Stimulated activated CD8-positive, alpha-beta memory T cell treated with anti-CD3 and anti-CD28 coated beads, Interleukin-15, amount 100 ng/mL, for 48 hours (primary cell): ENCODE measurements at regions not wholly inside any gene's neighbourhood (a gene's known extent, or its start where the extent isn't known, plus 50 kb on each side); places are given as distances from the start of the nearest gene placed in this dataset.
"Not testable (repeated sequence)": the region's sequence is repeated elsewhere in the genome, so short reads cannot be mapped to it uniquely, and the experiment has no call there.

Experiments
- DNase-seq, 2 donors: peaks; one replicate each; pipeline ENCODE4 v3.0.0-alpha.2; 2020; ENCODE audit warnings: low read depth in 2 of 2

GRCh38 chr5:154653418-154653763 is 101.8 kb upstream of the LARP1 start:
- DNase-seq, result no peak

DNA sequence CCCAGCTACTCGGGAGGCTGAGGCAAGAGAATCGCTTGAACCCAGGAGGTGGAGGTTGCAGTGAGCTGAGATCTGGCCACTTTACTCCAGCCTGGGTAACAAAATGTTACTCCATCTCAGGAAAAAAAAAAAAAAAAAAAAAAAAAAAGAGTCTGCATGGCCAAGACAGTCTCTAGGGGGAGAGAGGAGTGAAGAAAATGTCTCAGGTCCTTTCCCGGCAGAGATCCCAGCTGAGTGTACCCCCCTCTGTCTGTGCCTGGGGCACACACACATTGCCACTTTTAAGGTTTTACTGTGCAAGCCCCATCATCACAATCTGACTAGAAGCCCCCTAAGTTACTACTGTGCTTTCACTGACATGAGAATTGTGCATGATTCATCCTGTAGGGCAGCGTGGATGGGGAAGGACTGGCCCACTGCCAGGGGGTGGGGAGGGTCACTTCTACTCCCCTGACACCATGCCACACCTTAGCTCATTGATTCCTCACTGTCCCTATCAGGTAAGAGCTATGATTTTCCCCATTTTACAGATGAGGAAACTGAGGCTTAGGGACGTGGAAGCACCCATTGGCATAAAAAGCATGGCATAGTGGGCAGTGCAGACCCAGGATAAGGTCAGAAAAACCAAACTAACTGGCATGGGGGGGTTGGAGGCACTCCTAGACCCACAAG is 102.3 kb upstream of the LARP1 start:
- no peak for DNase-seq

GRCh38 chr5:154651795-154652194 is 103.4 kb upstream of the LARP1 start:
- not testable (repeated sequence) for DNase-seq

GRCh38 chr5:154648706-154649105 is 106.5 kb upstream of the LARP1 start:
- no peak for DNase-seq

DNA sequence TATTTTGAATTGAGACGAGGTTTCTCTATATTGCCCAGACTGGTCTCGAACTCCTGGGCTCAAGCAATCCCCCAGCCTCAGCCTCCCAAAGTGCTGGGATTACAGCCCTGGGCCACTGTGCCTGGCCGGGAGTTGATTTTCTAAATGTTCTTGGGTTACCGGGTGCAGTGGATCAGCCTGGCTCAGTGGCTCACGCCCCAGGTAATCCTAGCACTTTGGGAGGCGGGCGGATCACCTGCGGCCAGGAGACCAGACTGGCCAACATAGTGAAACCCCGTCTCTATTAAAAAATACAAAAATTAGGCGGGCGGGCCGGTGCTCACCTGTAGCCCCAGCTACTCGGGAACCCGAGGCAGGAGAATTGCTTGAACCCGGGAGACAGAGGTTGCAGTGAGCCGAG is 106.9 kb upstream of the LARP1 start:
- DNase-seq, result no peak

- no peak for DNase-seq
Observed at GRCh38 chr5:154647761-154648145, 107.4 kb upstream of the LARP1 start.

DNA sequence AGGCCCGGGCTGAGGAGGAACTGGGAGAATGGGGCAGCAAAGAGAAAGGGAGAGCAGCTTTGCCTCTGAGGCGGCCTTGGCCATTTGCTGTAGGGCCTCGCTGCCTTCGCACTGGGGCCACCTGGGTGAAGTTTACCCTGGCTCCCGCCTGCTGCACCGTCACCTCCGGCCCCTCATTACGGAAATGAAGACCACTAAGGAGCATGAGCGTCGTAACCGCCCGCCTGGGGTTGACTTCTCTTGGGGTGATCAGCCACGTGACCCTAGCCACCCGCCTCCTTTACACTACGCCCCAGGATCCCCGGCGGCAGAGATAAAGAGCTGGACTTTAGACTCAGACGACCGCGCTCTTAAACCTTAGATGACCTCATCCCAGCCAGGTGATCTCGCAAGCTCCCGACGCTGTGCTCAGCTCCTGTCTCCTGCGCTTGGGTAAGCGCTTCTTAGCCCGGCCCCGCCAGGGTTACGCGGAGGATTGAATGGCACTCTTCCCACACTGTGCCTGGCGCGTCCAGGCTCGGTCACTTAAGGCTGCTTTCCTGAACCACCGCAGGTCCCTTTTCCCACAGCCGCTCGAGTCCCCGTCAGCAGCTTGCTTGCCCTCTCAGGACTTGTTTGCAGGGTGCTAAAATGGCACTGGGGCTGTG is 107.9 kb upstream of the LARP1 start:
- DNase-seq, result peak in 1 of 2 donors; percentile 14

DNA sequence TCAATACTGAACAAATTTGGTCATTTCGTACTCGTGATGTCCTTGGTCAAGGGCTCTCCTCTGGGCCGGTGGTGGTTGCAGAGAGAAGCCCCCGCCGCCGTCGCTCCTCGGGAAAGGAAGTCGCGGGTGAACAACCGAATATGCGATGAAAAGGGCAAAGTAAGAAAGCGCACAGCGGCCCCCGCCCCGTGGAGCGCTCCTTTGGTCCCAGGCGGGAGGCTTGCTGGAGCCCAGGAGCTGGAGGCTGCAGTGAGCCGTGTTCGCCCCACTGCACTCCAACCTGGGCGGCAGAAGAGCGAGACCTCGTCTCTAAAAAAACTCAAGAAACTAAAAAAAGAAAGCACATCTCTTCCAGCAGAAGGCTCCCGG is 108.4 kb upstream of the LARP1 start:
- no peak for DNase-seq

GRCh38 chr5:154644745-154645411 is 110.3 kb upstream of the LARP1 start:
- DNase-seq, result no peak

DNA sequence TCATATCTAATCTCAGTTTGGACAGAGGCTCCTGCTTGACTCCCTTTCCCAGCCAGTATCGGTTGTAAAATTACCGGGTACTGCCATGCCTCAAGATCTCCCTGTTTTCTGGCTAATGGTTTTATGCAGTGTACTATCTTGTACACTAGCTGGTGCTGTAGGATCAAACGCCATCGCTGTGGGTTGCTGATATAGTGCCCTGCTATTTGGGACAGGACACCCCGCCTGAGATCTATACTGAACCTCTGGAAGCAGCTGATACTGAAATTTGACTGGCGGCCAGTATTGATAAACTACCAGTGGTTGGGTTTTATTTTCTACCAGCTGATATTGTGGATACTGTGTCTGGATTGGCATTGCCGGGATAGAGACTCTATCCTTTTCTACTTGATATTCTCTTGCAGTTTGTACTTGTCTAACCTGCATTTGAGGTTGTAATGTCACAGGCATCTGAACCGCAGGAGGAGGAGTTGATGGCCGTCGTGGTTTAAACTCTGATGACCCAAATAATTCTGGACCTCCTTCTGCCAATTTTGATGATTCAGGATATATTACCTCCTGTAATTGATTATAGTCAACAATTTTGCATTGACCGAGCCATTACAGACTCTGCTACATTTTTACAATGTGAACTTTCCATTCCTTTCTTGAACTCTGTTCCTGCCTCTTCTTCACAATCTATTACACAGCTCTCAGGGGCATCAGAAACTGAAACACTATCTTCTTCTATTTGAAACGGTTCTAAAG is 112.5 kb upstream of the LARP1 start:
- DNase-seq, result no peak

DNA sequence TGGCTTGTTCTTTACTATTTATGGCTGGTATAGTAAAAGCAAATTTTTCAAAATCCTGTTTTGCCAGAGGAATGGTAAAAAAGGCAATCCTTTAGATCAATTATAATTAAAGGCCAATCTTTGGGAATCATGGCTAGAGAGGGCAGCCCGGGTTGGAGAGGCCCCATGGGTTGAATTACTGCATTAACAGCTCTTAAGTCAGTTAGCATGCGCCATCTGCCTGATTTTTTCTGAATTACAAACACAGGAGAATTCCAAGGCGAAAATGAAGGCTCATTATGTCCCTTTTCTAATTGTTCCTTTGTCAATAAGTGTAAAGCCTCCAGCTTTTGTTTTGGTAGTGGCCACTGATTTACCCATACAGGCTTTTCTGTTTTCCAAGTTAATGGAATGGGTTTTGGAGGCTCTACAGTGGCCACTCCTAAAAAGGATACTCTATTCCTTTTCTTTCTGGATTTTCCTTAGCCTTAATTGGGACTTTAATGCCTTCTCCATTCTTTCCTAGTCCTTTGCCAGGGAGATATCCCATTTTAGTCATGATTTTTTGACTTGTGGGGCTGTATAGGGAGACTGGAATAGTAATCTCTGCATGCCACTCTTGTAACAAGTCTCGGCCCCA is 114.9 kb upstream of the LARP1 start:
- not testable (repeated sequence) for DNase-seq

DNA sequence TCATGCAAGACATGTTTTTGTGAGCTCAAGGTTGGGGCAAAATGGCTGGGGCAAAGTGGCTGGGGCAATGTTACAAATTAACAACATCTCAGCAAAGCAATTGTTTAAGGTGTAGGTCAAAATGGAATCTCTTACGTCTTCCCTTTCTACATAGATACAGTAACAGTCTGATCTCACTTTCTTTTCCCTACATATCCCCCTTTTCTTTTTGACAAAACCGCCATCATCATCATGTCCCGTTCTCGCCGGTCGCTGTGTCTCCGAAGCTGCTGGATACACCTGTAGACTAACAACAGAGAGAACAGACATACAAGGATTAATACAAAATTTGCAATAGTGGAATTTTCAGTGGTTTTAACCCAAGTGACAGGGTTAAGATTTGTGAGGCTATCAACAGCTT is 118.4 kb upstream of the LARP1 start:
- DNase-seq, result not testable (repeated sequence)

GRCh38 chr5:154636271-154636670 is 118.9 kb upstream of the LARP1 start:
- DNase-seq, result not testable (repeated sequence)

DNA sequence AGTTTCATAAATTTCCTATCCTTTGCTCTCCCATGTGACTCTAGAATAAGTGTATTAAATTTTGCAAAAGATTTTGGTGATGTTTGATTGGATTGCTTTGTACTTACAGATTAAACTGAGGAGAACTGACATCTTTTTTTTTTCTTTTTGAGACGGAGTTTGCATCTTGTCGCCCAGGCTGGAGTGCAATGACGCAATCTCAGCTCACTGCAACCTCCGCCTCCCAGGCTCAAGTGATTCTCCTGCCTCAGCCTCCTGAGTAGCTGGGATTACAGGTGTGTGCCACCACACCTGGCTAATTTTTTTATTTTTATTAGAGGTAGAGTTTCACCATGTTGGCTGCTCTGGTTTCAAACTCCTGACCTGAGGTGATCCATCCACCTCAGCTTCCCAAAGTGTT is 121.4 kb upstream of the LARP1 start:
- DNase-seq, result not testable (repeated sequence)

- no peak for DNase-seq
Observed at GRCh38 chr5:154631141-154631540, 124.0 kb upstream of the LARP1 start.

DNA sequence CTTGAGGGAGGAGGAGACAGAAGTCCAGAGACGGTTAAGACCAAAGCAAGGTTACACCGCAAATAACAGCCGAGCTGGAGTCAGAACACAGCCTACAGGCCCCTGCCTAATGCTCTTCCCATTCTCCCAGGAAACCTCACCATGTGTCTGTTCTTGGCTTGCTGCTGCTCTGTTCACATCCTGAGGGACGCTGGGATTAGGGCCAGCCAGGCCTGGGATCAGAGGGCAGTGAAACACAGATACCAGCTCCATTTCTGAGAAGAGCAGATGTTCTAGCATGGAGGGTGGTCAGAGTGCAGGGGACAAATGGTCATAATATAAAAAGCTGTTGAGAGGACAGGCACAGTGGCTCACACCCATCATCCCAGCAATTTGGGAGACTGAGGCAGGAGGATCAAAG is 124.8 kb upstream of the LARP1 start:
- no peak for DNase-seq

DNA sequence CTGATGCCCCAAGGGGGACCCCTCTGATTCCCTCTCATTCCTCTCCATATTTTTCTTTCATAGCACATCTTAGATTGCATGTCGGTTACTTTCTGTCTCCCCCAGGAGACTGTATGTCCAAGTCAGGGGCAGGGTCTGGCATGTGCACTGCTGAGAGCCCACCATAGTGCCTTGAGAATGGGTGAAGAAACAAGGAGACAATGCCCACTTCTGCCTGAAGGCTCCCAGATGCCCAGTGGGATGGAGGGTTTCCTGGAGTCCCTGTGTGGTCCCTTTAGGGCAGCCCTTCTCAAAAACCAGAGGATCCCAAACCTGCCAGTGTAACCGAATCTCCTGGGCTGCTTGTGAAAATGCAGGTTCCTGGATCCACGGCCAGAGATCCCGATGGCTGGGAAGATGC is 126.5 kb upstream of the LARP1 start:
- no peak for DNase-seq

- no peak for DNase-seq
Observed at GRCh38 chr5:154627698-154628678, 127.2 kb upstream of the LARP1 start.

GRCh38 chr5:154626876-154627557 is 128.2 kb upstream of the LARP1 start:
- no peak for DNase-seq

DNA sequence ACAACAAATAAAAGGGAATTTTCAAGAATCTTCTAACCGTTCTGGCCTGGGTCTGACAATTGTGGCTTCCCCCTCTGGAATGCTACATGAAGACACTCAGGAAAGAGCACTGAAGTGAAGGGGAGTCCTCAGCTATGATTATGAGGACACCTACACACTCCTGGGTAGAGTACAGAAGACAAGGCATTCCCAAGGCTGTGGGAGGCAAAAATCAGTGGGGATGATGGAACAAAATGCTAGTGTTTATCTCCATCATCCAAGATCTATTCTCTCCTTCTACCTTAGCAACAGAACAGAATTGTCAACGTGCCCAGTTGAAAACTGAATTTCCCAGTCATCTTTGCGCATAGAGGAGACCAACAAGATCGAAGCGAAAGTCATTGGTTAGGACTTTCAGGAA is 130.1 kb upstream of the LARP1 start:
- no peak for DNase-seq
